Naive B cell (primary cell): ENCODE measurements at regions not wholly inside any gene's neighbourhood (a gene's known extent, or its start where the extent isn't known, plus 50 kb on each side); places are given as distances from the start of the nearest gene placed in this dataset.

ENCODE experiments used
- ATAC-seq, 2 donors: fragments of 150-1000 bp; cut with Tn5 transposase; 2 replicates each; pipeline ENCODE4 v1.10.0; 2021; ENCODE audit warnings: low read depth in 2 of 2, mild to moderate bottlenecking in 2 of 2, moderate library complexity in 2 of 2
- DNase-seq: peaks from one replicate; pipeline ENCODE4 v3.0.0; 2022
- H3K27ac Mint-ChIP-seq, 6 donors: one replicate each; pipeline ENCODE4 v1.8.0; 2020 to 2022; ENCODE audit warnings: mild to moderate bottlenecking in 6 of 6, mixed read lengths in 6 of 6, moderate library complexity in 5 of 6, inconsistent platforms in 2 of 6
- H3K27me3 Mint-ChIP-seq, 3 donors: one replicate each; pipeline ENCODE4 v1.8.0; 2021 to 2022; ENCODE audit warnings: mixed read lengths in 3 of 3, mild to moderate bottlenecking in 1 of 3
- H3K36me3 Mint-ChIP-seq, 2 donors: one replicate each; pipeline ENCODE4 v1.8.0; 2020 to 2022; ENCODE audit warnings: mixed read lengths in 2 of 2, inconsistent platforms in 1 of 2, mild to moderate bottlenecking in 1 of 2
- H3K4me1 Mint-ChIP-seq, 3 donors: one replicate each; pipeline ENCODE4 v1.8.0; 2020 to 2022; ENCODE audit warnings: mixed read lengths in 3 of 3, inconsistent platforms in 1 of 3, mild to moderate bottlenecking in 1 of 3, moderate library complexity in 1 of 3
- H3K4me3 Mint-ChIP-seq, 8 donors: one replicate each; pipeline ENCODE4 v1.8.0; 2020 to 2022; ENCODE audit warnings: mild to moderate bottlenecking in 8 of 8, mixed read lengths in 8 of 8, moderate library complexity in 8 of 8, inconsistent platforms in 2 of 8
- H3K9me3 Mint-ChIP-seq, 7 donors: one replicate each; pipeline ENCODE4 v1.8.0; 2020 to 2022; ENCODE audit warnings: mixed read lengths in 7 of 7, mild to moderate bottlenecking in 5 of 7, inconsistent platforms in 2 of 7, moderate library complexity in 1 of 7

DNA sequence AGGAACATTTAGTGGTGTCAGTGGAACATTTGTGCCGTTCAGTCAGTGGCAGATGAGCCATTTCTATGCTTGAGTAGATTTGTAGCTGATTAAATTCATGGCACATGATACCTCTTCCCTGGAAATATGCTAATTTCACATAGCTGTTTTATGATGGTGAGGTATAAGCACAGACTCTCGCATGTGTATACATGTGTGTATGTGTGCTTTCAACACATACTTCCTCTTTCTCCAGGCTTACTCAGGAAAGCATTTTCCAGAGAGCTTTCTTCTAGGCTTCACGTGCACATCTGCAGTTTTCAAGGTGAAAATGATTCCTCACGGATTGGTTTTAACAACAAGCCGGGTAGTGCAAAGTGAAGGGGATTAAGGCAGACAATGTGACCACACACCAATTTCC is 396.5 kb downstream of the HDGFL1 start:
- Mint-ChIP-seq H3K27ac (no peak overlapping the region), H3K9me3 (peaks cover 0 to 8% (median 0%) of the 10 kb centered on the region in 7 donors), H3K27me3 (peaks cover 0 to 4% (median 0%) of the 10 kb centered on the region in 3 donors), H3K4me1 (no peaks in the 10 kb centered on the region), H3K36me3 (no peaks in the 10 kb centered on the region), H3K4me3 (no peak overlapping the region)
- ATAC-seq (no peak), DNase-seq (no peak)

GRCh38 chr6:22966691-22967422 is 397.5 kb downstream of the HDGFL1 start:
- no peaks in the 10 kb centered on the region for H3K36me3 Mint-ChIP-seq
- no peak overlapping the region for H3K4me3 Mint-ChIP-seq
- no peak overlapping the region for H3K27ac Mint-ChIP-seq
- H3K4me1 Mint-ChIP-seq = no peaks in the 10 kb centered on the region
- peaks cover 0 to 4% (median 0%) of the 10 kb centered on the region in 3 donors for H3K27me3 Mint-ChIP-seq
- ATAC-seq (no peak), DNase-seq (no peak)
- H3K9me3 Mint-ChIP-seq = peaks cover 0 to 8% (median 0%) of the 10 kb centered on the region in 7 donors

DNA sequence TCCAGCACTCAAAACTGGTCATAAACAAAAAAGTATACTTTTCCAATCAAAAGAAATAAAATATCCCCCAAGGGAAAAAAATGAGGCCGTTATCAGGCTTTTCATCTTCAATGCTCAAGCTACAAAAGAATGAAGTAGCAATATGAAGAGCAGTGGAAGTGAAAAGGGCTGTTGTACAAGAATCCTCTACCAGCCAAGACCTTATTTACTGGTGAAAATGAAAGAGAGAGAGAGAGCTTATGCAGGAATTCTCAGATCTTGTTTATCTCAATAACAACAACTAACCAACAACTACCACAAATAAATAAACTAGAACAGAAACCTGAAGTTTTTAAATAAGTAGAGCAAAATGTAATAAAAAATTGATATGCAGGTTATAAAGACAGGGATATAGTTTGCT is 400.6 kb downstream of the HDGFL1 start:
- ATAC-seq (no peak), DNase-seq (no peak)
- H3K27ac Mint-ChIP-seq = no peak overlapping the region
- H3K27me3 Mint-ChIP-seq = no peaks in the 10 kb centered on the region
- H3K4me1 Mint-ChIP-seq = no peaks in the 10 kb centered on the region
- no peaks in the 10 kb centered on the region for H3K36me3 Mint-ChIP-seq
- H3K4me3 Mint-ChIP-seq = no peak overlapping the region
- peaks cover 0 to 5% (median 0%) of the 10 kb centered on the region in 7 donors for H3K9me3 Mint-ChIP-seq

DNA sequence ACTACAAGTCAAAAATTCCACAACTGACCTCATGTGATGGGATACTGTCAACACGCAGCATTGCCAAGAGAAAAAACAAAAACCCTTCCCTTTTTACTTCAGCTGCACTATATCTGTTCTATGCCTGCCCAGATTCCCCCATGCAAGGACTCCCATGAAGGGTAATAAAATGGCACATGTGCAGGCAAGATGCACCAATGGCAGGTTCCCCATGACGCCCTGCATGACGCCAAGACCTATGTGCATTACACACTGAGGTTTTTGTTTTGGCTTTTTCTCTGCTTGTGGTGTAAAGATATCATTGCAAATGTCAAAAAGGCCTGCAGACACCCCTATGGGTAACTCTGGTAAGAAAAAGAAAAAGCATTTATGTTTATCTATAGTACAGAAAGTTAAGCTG is 403.4 kb downstream of the HDGFL1 start:
- DNase-seq = no peak
- no peak overlapping the region for H3K27ac Mint-ChIP-seq
- H3K4me1 Mint-ChIP-seq = no peaks in the 10 kb centered on the region
- H3K4me3 Mint-ChIP-seq = no peak overlapping the region
- no peaks in the 10 kb centered on the region for H3K36me3 Mint-ChIP-seq
- peaks cover 0 to 5% (median 0%) of the 10 kb centered on the region in 7 donors for H3K9me3 Mint-ChIP-seq
- ATAC-seq = no peak
- H3K27me3 Mint-ChIP-seq = no peaks in the 10 kb centered on the region

- no peak for DNase-seq
- no peaks in the 10 kb centered on the region for H3K27me3 Mint-ChIP-seq
- peaks cover 0 to 4% (median 0%) of the 10 kb centered on the region in 7 donors for H3K9me3 Mint-ChIP-seq
- no peak overlapping the region for H3K4me3 Mint-ChIP-seq
- H3K4me1 Mint-ChIP-seq = no peaks in the 10 kb centered on the region
- H3K27ac Mint-ChIP-seq = no peak overlapping the region
- ATAC-seq = no peak
- no peaks in the 10 kb centered on the region for H3K36me3 Mint-ChIP-seq
Measured at GRCh38 chr6:22975079-22975478, 405.7 kb downstream of the HDGFL1 start.

GRCh38 chr6:22980446-22980845 is 411.1 kb downstream of the HDGFL1 start:
- H3K27ac Mint-ChIP-seq = no peak overlapping the region
- no peaks in the 10 kb centered on the region for H3K27me3 Mint-ChIP-seq
- DNase-seq (no peak), ATAC-seq (no peak)
- no peaks in the 10 kb centered on the region for H3K4me1 Mint-ChIP-seq
- H3K36me3 Mint-ChIP-seq = no peaks in the 10 kb centered on the region
- peaks cover 0 to 9% (median 6%) of the 10 kb centered on the region in 7 donors for H3K9me3 Mint-ChIP-seq
- no peak overlapping the region for H3K4me3 Mint-ChIP-seq

DNA sequence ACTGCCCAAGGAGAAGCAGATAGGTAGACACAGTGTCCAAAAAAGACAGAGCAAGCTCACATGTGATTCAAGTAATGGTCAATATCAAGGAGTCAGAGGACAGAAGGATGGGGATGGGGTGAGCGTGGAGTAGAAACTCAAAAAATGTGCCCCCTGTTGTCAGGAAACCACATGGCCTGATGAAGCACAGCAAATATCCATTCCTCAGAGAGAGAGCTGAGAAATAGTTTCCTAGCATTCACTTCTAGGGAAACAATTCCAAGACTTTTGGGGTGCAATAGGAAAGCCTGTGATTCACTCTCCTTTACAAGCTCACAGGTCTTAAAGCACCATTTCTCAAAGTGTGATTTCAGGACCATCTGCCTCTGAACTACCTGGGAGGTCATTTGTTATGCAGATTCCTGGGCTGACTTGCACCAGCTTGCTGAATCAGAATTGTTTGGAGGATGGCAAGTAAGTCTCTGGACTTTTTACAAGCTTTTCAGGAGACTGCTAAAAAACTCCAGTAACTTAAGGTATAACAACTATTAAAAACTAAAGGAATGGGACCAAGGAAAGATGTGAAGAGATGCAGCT is 432.8 kb downstream of the HDGFL1 start:
- DNase-seq (no peak), ATAC-seq (no peak)
- Mint-ChIP-seq H3K9me3 (peaks cover 0 to 11% (median 9%) of the 10 kb centered on the region in 7 donors), H3K36me3 (no peaks in the 10 kb centered on the region), H3K27ac (no peak overlapping the region), H3K4me1 (no peaks in the 10 kb centered on the region), H3K27me3 (peaks cover 0 to 6% (median 0%) of the 10 kb centered on the region in 3 donors), H3K4me3 (no peak overlapping the region)

- Mint-ChIP-seq H3K27ac (no peak overlapping the region), H3K4me3 (no peak overlapping the region), H3K4me1 (no peaks in the 10 kb centered on the region), H3K27me3 (peaks cover 0 to 6% (median 0%) of the 10 kb centered on the region in 3 donors), H3K36me3 (no peaks in the 10 kb centered on the region), H3K9me3 (peaks cover 0 to 11% (median 7%) of the 10 kb centered on the region in 7 donors)
- ATAC-seq = no peak
- DNase-seq = no peak
Measured at GRCh38 chr6:23003671-23004467, 434.5 kb downstream of the HDGFL1 start.

- Mint-ChIP-seq H3K9me3 (peaks cover 0 to 4% (median 0%) of the 10 kb centered on the region in 7 donors), H3K27me3 (peaks cover 0 to 4% (median 0%) of the 10 kb centered on the region in 3 donors), H3K4me1 (no peaks in the 10 kb centered on the region), H3K36me3 (no peaks in the 10 kb centered on the region), H3K27ac (no peak overlapping the region), H3K4me3 (no peak overlapping the region)
- DNase-seq (no peak), ATAC-seq (no peak)
Measured at GRCh38 chr6:23006656-23007055, 437.3 kb downstream of the HDGFL1 start.

- Mint-ChIP-seq H3K9me3 (peaks cover 0 to 3% (median 0%) of the 10 kb centered on the region in 7 donors), H3K4me1 (no peaks in the 10 kb centered on the region), H3K27me3 (peaks cover 0 to 4% (median 0%) of the 10 kb centered on the region in 3 donors), H3K36me3 (no peaks in the 10 kb centered on the region), H3K4me3 (no peak overlapping the region), H3K27ac (no peak overlapping the region)
- ATAC-seq (no peak), DNase-seq (no peak)
Measured at GRCh38 chr6:23011615-23012014, 442.2 kb downstream of the HDGFL1 start.

DNA sequence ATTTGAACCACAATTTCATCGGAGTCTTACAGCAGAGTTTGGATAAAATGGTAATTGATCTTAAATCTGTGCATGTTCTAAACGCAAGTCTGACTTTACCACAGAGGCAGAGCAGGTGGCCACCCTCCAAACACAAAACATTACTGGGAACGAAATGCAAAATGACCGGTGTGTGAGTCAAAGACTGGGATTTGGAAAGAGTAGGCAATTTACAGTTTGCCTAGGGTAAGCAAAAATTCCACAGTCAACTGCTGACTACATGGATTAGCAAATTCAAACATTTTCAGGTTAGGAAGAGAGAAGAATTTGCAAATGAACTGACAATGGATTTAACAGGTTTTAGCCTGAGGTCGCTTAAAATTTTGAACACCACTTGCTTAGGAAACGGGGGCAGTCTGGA is 444.4 kb downstream of the HDGFL1 start:
- no peak overlapping the region for H3K4me3 Mint-ChIP-seq
- H3K4me1 Mint-ChIP-seq = no peaks in the 10 kb centered on the region
- peaks cover 0 to 3% (median 0%) of the 10 kb centered on the region in 7 donors for H3K9me3 Mint-ChIP-seq
- ATAC-seq = no peak
- no peak for DNase-seq
- H3K36me3 Mint-ChIP-seq = no peaks in the 10 kb centered on the region
- no peak overlapping the region for H3K27ac Mint-ChIP-seq
- H3K27me3 Mint-ChIP-seq = peaks cover 0 to 4% (median 0%) of the 10 kb centered on the region in 3 donors

- DNase-seq = no peak
- Mint-ChIP-seq H3K36me3 (no peaks in the 10 kb centered on the region), H3K4me1 (no peaks in the 10 kb centered on the region), H3K27me3 (no peaks in the 10 kb centered on the region), H3K4me3 (no peak overlapping the region), H3K9me3 (peaks cover 0 to 3% (median 0%) of the 10 kb centered on the region in 7 donors), H3K27ac (no peak overlapping the region)
- no peak for ATAC-seq
Measured at GRCh38 chr6:23016696-23017095, 447.3 kb downstream of the HDGFL1 start.

DNA sequence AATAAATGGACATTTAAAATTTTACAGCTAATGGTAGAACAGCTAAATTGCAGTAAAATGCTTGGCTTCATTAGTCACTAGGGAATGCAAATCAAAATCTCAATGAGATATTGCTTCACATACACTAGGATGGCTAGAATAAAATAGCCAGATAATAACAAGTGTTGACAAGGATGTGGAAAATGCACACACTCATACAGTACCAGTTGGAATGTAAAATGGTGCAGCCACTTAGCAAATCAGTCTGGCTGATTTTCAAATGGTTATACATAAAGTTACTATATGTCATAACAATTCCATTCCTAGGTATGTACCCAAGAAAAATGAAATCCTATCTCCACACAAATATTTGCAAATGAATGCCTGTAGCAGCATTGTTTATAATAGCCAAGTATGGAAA is 452.1 kb downstream of the HDGFL1 start:
- Mint-ChIP-seq H3K27ac (no peak overlapping the region), H3K4me1 (no peaks in the 10 kb centered on the region), H3K9me3 (peaks cover 0 to 5% (median 0%) of the 10 kb centered on the region in 7 donors), H3K4me3 (no peak overlapping the region), H3K36me3 (no peaks in the 10 kb centered on the region), H3K27me3 (no peaks in the 10 kb centered on the region)
- no peak for DNase-seq
- ATAC-seq = no peak

- Mint-ChIP-seq H3K4me1 (no peaks in the 10 kb centered on the region), H3K4me3 (no peak overlapping the region), H3K9me3 (peaks cover 0 to 5% (median 1%) of the 10 kb centered on the region in 7 donors), H3K27me3 (no peaks in the 10 kb centered on the region), H3K36me3 (no peaks in the 10 kb centered on the region), H3K27ac (no peak overlapping the region)
- ATAC-seq = no peak
- no peak for DNase-seq
Measured at GRCh38 chr6:23027281-23027680, 457.9 kb downstream of the HDGFL1 start.
